ENCODE measurements at regions not wholly inside any gene's neighbourhood (a gene's known extent, or its start where the extent isn't known, plus 50 kb on each side); places are given as distances from the start of the nearest gene placed in this dataset.
"Not testable (repeated sequence)": the region's sequence is repeated elsewhere in the genome, so short reads cannot be mapped to it uniquely, and the experiment has no call there.

DNA sequence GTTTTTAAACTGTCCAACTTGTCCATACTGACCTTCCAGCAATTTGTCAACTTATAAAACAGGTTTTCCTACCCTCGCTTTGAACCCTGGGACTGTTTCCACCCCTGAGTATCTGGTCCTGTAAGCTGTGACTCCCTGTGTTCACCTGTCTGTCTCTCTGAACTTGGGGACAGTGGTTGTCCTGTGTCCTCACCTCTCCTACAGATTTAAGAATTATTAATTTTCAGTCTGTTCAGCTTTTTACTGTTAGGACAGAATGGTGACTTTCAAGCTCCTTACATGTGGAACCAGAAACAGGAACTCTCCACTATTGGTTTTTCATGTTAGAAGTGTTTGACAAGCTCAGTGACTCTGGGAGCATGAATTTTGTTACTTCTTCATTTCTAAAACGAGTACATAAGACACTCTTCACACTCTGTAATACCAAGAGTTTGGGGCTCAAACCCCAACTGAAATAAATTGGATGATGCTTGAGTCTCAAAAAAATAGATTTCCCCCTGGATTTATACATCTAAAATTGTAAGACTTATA is 713.9 kb downstream of the COL12A1 start:
- no peak overlapping the region for H3K4me3 Mint-ChIP-seq
- peaks cover 6% of the 10 kb centered on the region for H3K9me3 Mint-ChIP-seq
- no peaks in the 10 kb centered on the region for H3K36me3 Mint-ChIP-seq
- no peak for DNase-seq (ENCODE audit: low spot score)
- no peaks in the 10 kb centered on the region for H3K4me1 Mint-ChIP-seq (ENCODE audit: low read depth in 2 of 2)
- H3K27ac Mint-ChIP-seq, result no peak overlapping the region
- H3K27me3 Mint-ChIP-seq, result no peaks in the 10 kb centered on the region
- ATAC-seq, result no peak

DNA sequence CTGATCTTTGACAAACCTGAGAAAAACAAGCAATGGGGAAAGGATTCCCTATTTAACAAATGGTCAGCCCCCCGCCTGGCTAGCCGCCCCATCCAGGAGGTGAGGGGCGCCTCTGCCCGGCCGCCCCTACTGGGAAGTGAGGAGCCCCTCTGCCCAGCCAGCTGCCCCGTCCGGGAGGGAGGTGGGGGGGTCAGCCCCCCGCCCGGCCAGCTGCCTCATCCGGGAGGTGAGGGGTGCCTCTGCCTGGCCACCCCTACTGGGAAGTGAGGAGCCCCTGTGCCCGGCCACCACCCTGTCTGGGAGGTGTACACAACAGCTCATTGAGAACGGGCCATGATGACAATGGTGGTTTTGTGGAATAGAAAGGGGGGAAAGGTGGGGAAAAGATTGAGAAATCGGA is 717.1 kb downstream of the COL12A1 start:
- ATAC-seq, result not testable (repeated sequence)

DNA sequence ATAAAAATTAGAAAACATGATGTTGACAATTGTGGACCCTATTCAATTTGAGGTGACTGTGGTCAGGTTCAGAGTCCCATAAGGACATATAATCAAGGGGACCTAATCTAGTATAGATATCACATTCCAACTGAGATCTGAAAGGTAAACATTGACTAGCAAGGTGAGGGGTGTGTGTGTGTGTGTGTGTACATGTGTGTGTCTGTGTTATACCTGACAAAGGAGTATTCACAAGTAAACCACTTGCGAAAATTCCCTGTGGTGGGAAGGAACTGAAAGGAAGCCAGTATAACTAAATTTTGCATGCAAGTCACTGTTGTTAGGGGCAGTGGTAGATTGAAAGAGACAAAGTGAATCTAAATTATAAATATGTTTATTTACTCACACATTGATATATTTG is 723.7 kb downstream of the COL12A1 start:
- Mint-ChIP-seq H3K27me3 (no peaks in the 10 kb centered on the region), H3K36me3 (no peaks in the 10 kb centered on the region), H3K4me3 (no peak overlapping the region), H3K4me1 (ENCODE audit: low read depth in 2 of 2) (no peaks in the 10 kb centered on the region), H3K27ac (no peak overlapping the region), H3K9me3 (peaks cover 16% of the 10 kb centered on the region)
- DNase-seq (ENCODE audit: low spot score) (no peak), ATAC-seq (no peak)

More for the DNA sequence above, 717.1 kb downstream of the COL12A1 start:
- H3K36me3 Mint-ChIP-seq; H3K4me1 Mint-ChIP-seq (ENCODE audit: low read depth in 2 of 2); DNase-seq (ENCODE audit: low spot score); H3K27me3 Mint-ChIP-seq; H3K27ac Mint-ChIP-seq; H3K4me3 Mint-ChIP-seq: not testable (repeated sequence)
- H3K9me3 Mint-ChIP-seq, result peaks cover 10% of the 10 kb centered on the region

DNA sequence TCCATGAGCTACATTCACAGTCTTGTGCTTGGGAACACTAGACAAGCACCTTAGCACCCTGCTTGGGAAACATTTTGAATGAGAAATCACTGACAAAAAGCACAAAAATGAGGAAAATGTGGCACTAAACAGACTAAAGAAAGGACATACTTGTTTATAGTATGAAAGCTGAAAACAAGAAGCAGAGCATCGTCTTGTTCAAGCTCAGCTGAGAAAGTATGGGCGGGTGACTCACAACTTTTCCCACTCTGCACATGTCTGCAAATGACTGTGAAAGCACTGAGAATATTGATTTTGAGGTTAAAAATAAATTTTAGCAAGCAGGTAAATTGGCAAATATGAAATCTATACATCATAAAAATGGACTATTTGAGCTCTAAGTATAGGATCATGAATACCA is 725.3 kb downstream of the COL12A1 start:
- ATAC-seq (no peak), DNase-seq (ENCODE audit: low spot score) (no peak)
- Mint-ChIP-seq H3K4me3 (no peak overlapping the region), H3K27me3 (no peaks in the 10 kb centered on the region), H3K4me1 (ENCODE audit: low read depth in 2 of 2) (no peaks in the 10 kb centered on the region), H3K36me3 (no peaks in the 10 kb centered on the region), H3K27ac (no peak overlapping the region), H3K9me3 (peaks cover 11% of the 10 kb centered on the region)

DNA sequence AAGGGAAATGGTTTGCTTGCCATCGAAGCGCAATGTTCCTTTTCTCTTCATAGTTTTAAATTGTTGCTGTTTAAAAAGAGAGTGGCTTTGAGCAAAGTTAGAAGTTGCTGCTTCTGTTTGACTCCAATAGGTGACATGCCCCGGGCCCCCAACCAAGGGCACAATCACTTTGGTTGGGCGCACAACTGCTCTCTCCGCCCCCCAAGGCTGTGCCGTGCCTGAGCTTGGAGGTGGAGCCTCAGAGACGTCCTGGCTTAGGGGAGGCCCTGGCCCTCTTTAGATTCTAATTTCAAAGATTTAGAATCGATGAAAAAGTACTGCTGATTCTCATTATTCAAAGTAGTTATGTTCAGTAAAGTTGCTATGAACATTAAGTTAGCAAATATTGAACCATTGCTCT is 725.9 kb downstream of the COL12A1 start:
- H3K36me3 Mint-ChIP-seq, result no peaks in the 10 kb centered on the region
- no peak overlapping the region for H3K27ac Mint-ChIP-seq
- H3K4me1 Mint-ChIP-seq (ENCODE audit: low read depth in 2 of 2), result no peaks in the 10 kb centered on the region
- ATAC-seq (no peak), DNase-seq (ENCODE audit: low spot score) (no peak)
- peaks cover 11% of the 10 kb centered on the region for H3K9me3 Mint-ChIP-seq
- no peaks in the 10 kb centered on the region for H3K27me3 Mint-ChIP-seq
- no peak overlapping the region for H3K4me3 Mint-ChIP-seq

DNA sequence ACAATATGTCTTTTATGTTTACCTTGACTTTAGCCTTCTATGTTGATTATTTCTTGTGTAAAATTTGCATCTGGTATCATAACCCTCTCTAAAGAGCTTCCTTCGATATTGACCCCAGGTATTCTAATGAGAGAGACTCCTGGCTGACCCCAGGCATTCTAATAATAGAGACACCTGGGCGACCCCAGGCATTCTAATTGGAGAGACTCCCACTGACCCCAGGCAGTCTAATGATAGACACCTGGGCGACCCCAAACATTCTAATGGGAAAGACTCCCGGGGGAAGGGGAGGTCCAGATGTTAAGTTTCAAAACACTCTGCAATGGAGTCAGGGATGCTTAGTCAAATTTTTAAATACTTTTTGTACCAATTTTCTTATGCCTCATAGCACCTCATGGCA is 726.4 kb downstream of the COL12A1 start:
- Mint-ChIP-seq H3K4me3 (no peak overlapping the region), H3K27ac (no peak overlapping the region), H3K9me3 (peaks cover 11% of the 10 kb centered on the region), H3K4me1 (ENCODE audit: low read depth in 2 of 2) (no peaks in the 10 kb centered on the region), H3K27me3 (no peaks in the 10 kb centered on the region), H3K36me3 (no peaks in the 10 kb centered on the region)
- DNase-seq (ENCODE audit: low spot score), result no peak
- ATAC-seq, result no peak

DNA sequence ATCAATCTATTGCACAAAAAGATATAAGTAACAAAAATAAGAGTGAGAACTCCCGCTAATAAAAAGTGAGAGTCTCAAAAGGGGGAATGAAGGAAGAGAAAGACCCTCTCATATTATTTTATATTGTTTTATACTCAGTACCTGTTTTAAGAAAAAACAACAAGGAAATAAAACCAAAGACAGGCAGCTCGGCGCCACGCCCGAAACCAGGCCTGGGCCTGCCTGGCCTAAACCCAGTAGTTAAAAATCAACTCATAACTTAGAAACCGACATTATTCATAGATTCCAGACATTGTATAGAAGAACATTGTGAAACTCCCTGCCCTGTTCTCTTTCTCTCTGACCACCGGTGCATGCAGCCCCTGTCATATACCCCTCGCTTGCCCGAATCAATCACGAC is 731.8 kb downstream of the COL12A1 start:
- H3K4me3 Mint-ChIP-seq; H3K36me3 Mint-ChIP-seq; H3K4me1 Mint-ChIP-seq (ENCODE audit: low read depth in 2 of 2); ATAC-seq; H3K9me3 Mint-ChIP-seq; DNase-seq (ENCODE audit: low spot score); H3K27me3 Mint-ChIP-seq; H3K27ac Mint-ChIP-seq: not testable (repeated sequence)

DNA sequence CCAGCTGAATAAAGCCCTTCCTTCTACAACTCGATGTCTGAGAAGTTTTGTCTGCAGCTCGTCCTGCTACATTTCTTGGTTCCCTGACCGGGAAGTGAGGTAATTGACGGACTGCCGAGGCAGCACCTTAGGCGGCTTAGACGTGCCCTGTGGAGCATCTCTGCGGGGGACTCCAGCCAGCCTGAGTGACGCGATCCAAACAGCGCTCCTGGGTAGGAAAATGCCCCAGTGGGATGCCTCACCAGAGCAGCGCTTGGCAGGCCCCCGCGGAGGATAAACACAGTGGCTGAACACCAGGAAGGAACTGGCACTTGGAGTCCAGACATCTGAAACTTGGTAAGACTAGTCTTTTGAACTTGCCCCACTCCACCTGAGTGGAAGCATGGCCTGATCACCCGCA is 737.3 kb downstream of the COL12A1 start:
- not testable (repeated sequence) for H3K27ac Mint-ChIP-seq; H3K4me3 Mint-ChIP-seq; DNase-seq (ENCODE audit: low spot score); ATAC-seq; H3K4me1 Mint-ChIP-seq (ENCODE audit: low read depth in 2 of 2); H3K27me3 Mint-ChIP-seq; H3K36me3 Mint-ChIP-seq; H3K9me3 Mint-ChIP-seq

DNA sequence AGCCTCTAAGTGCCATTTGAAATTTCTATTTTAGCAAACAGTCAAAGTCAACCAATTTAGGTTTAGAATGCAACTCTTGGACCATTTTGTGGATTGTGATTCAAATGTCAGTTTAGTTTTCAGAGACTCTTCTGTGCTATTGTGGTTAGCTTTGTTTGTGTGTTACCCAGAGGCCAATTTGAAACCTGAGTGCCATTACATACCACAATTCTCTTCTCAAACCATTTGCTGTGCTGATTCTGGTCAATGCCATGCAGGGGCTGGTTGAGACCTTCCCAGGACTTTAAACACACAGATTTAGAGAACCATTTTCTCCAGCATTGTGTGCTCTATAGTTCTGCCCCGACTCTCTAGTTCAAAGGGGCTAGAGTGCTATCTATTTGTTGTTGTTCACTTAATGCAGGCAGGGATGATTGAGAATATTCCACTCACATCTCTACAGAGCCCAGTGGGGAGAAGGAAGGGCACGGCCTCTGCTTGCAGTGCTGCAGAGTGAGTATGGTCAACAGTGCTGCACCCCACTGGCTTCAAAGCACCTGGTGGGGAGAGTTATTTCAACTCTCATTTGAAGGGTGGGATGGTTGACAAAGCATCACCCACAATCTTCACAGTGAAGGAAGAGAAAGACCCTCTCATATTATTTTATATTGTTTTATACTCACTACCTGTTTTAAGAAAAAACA is 738.2 kb downstream of the COL12A1 start:
- Mint-ChIP-seq H3K9me3 (peaks cover 10% of the 10 kb centered on the region), H3K4me3 (no peak overlapping the region), H3K27ac (no peak overlapping the region), H3K4me1 (ENCODE audit: low read depth in 2 of 2) (no peaks in the 10 kb centered on the region), H3K27me3 (no peaks in the 10 kb centered on the region), H3K36me3 (peaks cover 5% of the 10 kb centered on the region)
- ATAC-seq (no peak), DNase-seq (ENCODE audit: low spot score) (no peak)

DNA sequence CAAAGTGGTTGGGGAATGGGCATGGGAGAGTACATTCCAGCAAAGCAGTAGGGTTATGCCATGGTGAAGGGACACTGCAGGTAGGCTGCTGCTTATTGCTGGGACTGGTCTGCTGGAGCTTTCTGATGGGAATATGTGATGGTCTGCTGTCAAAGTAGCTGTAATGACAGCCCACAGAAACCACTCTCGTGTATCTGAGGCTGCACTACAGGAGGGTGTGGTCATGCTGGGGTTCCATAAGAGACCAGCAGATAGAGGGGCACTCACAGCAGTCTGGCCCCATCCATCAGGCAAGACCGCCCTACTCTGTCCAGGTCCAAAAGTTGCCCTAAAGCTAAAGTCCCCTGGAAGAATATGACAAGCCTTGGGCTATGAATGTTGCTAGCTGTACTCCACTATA is 739.3 kb downstream of the COL12A1 start:
- no peak for ATAC-seq
- H3K4me3 Mint-ChIP-seq, result no peak overlapping the region
- H3K36me3 Mint-ChIP-seq, result peaks cover 5% of the 10 kb centered on the region
- DNase-seq (ENCODE audit: low spot score), result no peak
- peaks cover 12% of the 10 kb centered on the region for H3K9me3 Mint-ChIP-seq
- H3K27me3 Mint-ChIP-seq, result no peaks in the 10 kb centered on the region
- H3K4me1 Mint-ChIP-seq (ENCODE audit: low read depth in 2 of 2), result no peaks in the 10 kb centered on the region
- no peak overlapping the region for H3K27ac Mint-ChIP-seq

DNA sequence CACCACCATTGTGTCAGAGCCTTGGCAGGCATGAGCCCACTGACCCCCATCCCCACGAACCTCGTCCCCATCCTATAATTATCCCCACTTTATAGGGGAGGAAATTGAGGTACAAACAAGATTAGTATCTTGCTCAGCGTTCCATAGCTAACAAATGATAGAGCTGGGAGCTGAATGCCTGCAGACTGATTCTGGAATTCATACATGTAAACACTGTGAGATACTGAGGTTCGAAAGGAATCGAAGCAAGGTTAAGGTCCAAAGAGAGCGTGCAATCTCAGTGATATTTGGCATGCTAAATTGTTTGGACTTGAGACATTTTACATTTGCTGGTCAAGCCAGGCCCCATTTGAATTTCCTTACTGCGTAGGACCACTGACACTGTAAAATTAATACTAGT is 746.6 kb downstream of the COL12A1 start:
- Mint-ChIP-seq H3K27me3 (no peaks in the 10 kb centered on the region), H3K9me3 (peaks cover 16% of the 10 kb centered on the region), H3K36me3 (no peaks in the 10 kb centered on the region), H3K27ac (no peak overlapping the region), H3K4me3 (no peak overlapping the region), H3K4me1 (ENCODE audit: low read depth in 2 of 2) (no peaks in the 10 kb centered on the region)
- ATAC-seq, result no peak
- DNase-seq (ENCODE audit: low spot score), result no peak

DNA sequence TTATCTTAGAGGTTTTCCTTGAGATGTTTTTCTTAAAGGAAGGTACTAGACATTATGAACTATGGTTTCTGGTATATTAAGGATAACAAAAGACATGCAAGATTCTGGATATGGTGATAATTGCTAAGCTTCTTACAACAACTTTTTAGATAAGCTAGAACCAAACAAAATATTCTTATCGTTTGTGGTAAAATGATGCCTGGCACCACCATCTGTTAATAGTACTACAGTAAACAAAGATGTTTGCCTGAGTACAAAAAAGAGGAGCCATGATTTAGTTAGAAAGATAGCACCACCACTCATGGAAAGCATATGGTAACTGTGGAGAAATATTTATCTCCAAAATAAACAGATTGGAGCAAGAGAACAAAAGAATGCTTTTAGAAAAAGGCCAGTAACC is 747.3 kb downstream of the COL12A1 start:
- DNase-seq (ENCODE audit: low spot score), result no peak
- H3K4me3 Mint-ChIP-seq, result no peak overlapping the region

DNA sequence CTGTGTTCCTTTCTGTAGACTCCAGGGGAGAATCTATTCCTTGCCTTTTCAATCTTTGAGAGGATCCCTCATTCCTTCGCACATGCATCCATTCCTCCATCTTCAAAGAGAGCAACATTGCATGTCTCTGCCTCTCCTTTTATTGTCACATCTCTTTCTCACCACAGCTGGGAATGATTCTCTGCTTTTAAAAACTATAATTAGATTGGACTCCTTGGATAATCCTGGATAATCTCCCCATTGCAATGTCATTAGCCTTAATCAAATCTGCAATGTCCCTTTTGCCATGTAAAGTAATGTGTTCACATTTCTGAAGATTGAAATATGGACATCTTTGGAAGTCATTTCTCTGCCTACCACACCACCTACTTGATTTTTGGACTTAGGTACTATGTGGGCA is 750.1 kb downstream of the COL12A1 start:
- Mint-ChIP-seq H3K9me3 (peaks cover 12% of the 10 kb centered on the region), H3K27me3 (no peaks in the 10 kb centered on the region), H3K27ac (no peak overlapping the region), H3K4me1 (ENCODE audit: low read depth in 2 of 2) (no peaks in the 10 kb centered on the region), H3K36me3 (no peaks in the 10 kb centered on the region), H3K4me3 (no peak overlapping the region)
- no peak for ATAC-seq
- no peak for DNase-seq (ENCODE audit: low spot score)

More for the DNA sequence above, 747.3 kb downstream of the COL12A1 start:
- Mint-ChIP-seq H3K36me3 (no peaks in the 10 kb centered on the region), H3K9me3 (peaks cover 16% of the 10 kb centered on the region), H3K4me1 (ENCODE audit: low read depth in 2 of 2) (no peaks in the 10 kb centered on the region), H3K27me3 (no peaks in the 10 kb centered on the region), H3K27ac (no peak overlapping the region)
- no peak for ATAC-seq

DNA sequence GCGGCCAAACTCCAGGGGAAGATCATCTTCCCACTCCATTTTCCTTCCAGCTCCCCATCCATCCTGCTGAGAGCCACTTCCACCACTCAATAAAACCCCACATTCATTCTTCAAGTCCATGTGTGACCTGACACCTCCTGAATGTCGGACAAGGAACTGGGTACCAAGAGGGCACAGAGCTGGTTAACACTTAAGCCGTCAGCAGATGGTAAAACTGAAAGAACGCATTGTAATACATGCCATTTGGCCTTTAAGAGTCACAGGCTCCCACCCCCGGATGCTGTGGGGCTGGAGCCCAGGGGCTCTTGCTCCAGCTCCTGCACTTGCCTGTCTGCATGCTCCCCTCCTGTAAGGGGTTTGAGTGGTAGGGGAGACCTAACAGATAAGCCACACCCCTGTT is 753.9 kb downstream of the COL12A1 start:
- Mint-ChIP-seq H3K27me3 (no peaks in the 10 kb centered on the region), H3K9me3 (peaks cover 7% of the 10 kb centered on the region), H3K4me3 (no peak overlapping the region), H3K4me1 (ENCODE audit: low read depth in 2 of 2) (no peaks in the 10 kb centered on the region), H3K36me3 (no peaks in the 10 kb centered on the region), H3K27ac (no peak overlapping the region)
- DNase-seq (ENCODE audit: low spot score) (no peak), ATAC-seq (no peak)

DNA sequence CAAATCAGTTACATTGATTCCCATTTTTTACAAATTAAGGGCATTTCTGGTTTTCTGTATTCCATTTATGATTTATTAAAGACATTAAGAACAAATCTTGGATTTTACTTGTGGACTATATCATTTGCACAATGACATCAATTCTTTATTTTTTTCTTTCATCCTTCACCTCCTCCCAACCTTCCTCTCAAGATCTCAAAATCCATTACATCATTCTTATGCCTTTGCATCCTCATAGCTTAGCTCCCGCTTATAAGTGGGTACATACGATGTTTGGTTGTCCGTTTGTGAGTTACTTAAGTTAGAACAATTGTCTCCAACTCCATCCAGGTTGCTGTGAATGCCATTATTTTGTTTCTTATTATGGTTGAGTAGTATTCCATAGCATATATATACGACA is 752.8 kb downstream of the CD109 start:
- Mint-ChIP-seq H3K4me3 (no peak overlapping the region), H3K27me3 (no peaks in the 10 kb centered on the region), H3K27ac (no peak overlapping the region), H3K36me3 (no peaks in the 10 kb centered on the region), H3K4me1 (ENCODE audit: low read depth in 2 of 2) (no peaks in the 10 kb centered on the region), H3K9me3 (peaks cover 8% of the 10 kb centered on the region)
- DNase-seq (ENCODE audit: low spot score) (no peak), ATAC-seq (no peak)

Data from natural killer cell treated with Interleukin-12 subunit alpha and Interleukin-12 subunit beta and Interleukin-15 and Interleukin-18, amount 100 ng/mL, for 72 hours (primary cell).